OCI-LY7 (cell line): ENCODE measurements at regions not wholly inside any gene's neighbourhood (a gene's known extent, or its start where the extent isn't known, plus 50 kb on each side); places are given as distances from the start of the nearest gene placed in this dataset.
A peak's percentile ranks its signal among the peaks of the same experiment; 100 is the strongest.

Source experiments
- BruUV-seq: library from RNA; stranded (reverse); fragments of 400-500 nt; replicated peaks from 2 replicates; lab custom pipeline; 2021; lab: Mats Ljungman, UMichigan
- CTCF ChIA-PET: fragments of 300-600 bp; sonication (Branson Sonifier 250); formaldehyde crosslinking; loops from one replicate; lab custom pipeline; 2022; ENCODE audit warnings: antibody characterized with exemption; ENCODE audit not compliant: unreplicated experiment; lab: Charles Lee
- POLR2A ChIA-PET: fragments of 300-600 bp; sonication (Branson Sonifier 250); formaldehyde crosslinking; loops from one replicate; lab custom pipeline; 2022; ENCODE audit warnings: antibody characterized with exemption; lab: Charles Lee
- DNase-seq: peaks from one replicate; pipeline ENCODE4 v3.0.0-alpha.2; 2015; ENCODE audit warnings: low spot score
- H2AFZ ChIP-seq: fragments of 200-600 bp; sonication (generic), shearing (Covaris generic); 2 replicates; pipeline ENCODE4 v1.6.1; 2014; ENCODE audit warnings: mild to moderate bottlenecking, antibody characterized with exemption, low read length, moderate library complexity
- H3K27ac ChIP-seq: fragments of 200-600 bp; sonication (generic); 2 replicates; pipeline ENCODE4 v1.5.1; 2014; ENCODE audit warnings: mixed run types, low read depth, mild to moderate bottlenecking, moderate library complexity, low read length, inconsistent platforms; ENCODE audit not compliant: poor library complexity, severe bottlenecking
- H3K36me3 ChIP-seq: fragments of 200-600 bp; sonication (generic); 2 replicates; pipeline ENCODE4 v1.6.1; 2014; ENCODE audit warnings: mild to moderate bottlenecking, antibody characterized with exemption, low read length, moderate library complexity, mixed read lengths; ENCODE audit not compliant: insufficient read depth
- H3K4me1 ChIP-seq: fragments of 200-600 bp; sonication (generic); 2 replicates; pipeline ENCODE4 v1.5.1; 2014; ENCODE audit warnings: mild to moderate bottlenecking, low read length; ENCODE audit not compliant: insufficient read depth, poor library complexity, severe bottlenecking
- H3K4me2 ChIP-seq: fragments of 200-600 bp; sonication (generic); 2 replicates; pipeline ENCODE4 v1.6.1; 2014; ENCODE audit warnings: mild to moderate bottlenecking, low read length
- H3K4me3 ChIP-seq: fragments of 200-600 bp; sonication (generic); 2 replicates; pipeline ENCODE4 v1.5.1; 2014; ENCODE audit warnings: mild to moderate bottlenecking, low read depth, low read length; ENCODE audit not compliant: poor library complexity, severe bottlenecking
- H3K79me2 ChIP-seq: fragments of 200-600 bp; sonication (generic); 2 replicates; pipeline ENCODE4 v1.6.1; 2016; ENCODE audit warnings: low read depth, mild to moderate bottlenecking, low read length, moderate library complexity, mixed read lengths; ENCODE audit not compliant: insufficient read depth
- H3K9me2 ChIP-seq: fragments of 200-600 bp; sonication (generic); 2 replicates; pipeline ENCODE4 v1.6.1; 2016; ENCODE audit warnings: mild to moderate bottlenecking, low read length, mixed read lengths; ENCODE audit not compliant: insufficient read depth
- H3K9me3 ChIP-seq: fragments of 200-600 bp; sonication (generic); 2 replicates; pipeline ENCODE4 v1.6.1; 2014; ENCODE audit warnings: mild to moderate bottlenecking, mixed run types, low read length, mixed read lengths
- H4K20me1 ChIP-seq: fragments of 200-600 bp; sonication (generic); 2 replicates; pipeline ENCODE4 v1.6.1; 2014; ENCODE audit warnings: mild to moderate bottlenecking, antibody characterized with exemption, low read length, moderate library complexity, mixed read lengths; ENCODE audit not compliant: insufficient read depth
- EZH2phosphoT487 ChIP-seq: fragments of 200-600 bp; sonication (generic); IDR thresholded peaks from 2 replicates; pipeline ENCODE4 v1.6.1; 2018; ENCODE audit warnings: low read depth, borderline replicate concordance, mild to moderate bottlenecking, mixed run types, antibody characterized with exemption, low read length, moderate library complexity, mixed read lengths
- intact Hi-C: fragments of 100-400 bp; cut with micrococcal nuclease; formaldehyde crosslinking; loops from one replicate; pipeline ENCODE4 v1.10.0; 2022; ENCODE audit not compliant: unreplicated experiment
- TF ChIP-seq, protein P1 (sequence below): fragments of 200-600 bp; sonication (generic); conservative IDR thresholded peaks from 2 replicates; pipeline ENCODE4 v1.5.1; 2014; ENCODE audit warnings: mild to moderate bottlenecking, antibody characterized with exemption, low read length, moderate library complexity, mixed read lengths

DNA sequence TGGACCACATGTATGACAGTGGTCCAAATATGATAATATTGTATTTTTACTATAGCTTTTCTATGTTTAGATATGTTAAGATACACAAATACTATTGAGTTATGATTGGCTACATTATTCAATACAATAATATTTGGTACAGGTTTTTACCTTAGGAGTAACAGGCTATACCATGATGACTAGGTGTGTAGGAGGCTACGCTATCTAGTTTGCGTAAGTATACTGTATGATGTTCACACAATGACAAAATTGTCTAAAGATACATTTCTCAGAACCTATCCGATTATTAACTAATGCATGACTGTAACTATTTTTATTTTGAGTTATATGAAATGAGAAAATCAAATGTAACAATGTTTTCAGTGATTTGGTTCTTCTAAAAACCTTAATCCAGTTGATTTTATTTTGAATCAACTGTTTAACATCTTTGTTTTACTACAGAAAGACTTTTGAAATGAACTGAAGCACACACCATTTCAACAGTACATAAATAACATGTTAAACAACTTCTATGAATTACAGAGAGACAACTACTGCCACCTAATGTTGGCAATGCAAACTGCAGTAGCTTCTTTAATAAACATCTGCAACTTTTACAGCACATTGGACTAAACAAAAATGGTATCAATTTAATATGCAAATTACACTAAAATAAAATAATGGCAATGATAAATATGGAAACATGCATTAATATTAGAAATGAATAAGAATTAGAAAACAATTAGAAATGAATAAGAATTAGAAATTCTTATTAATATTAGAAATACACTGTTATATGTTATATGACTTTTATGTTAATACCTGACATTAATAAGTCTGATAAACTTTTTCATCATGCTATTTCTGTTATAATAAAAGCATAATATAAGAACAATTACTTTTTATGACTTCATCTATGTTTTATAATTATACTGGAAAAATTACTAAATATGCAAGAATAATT, 255.7 kb downstream of the MBNL1 start:
- Histone ChIP-seq H2AFZ (no peak overlapping the region), H3K4me1 (no peaks in the 10 kb centered on the region), H3K9me2 (no peaks in the 10 kb centered on the region), H3K9me3 (no peaks in the 10 kb centered on the region), H3K79me2 (no peaks in the 10 kb centered on the region), H3K4me2 (no peak overlapping the region), H4K20me1 (no peaks in the 10 kb centered on the region), H3K36me3 (no peaks in the 10 kb centered on the region), H3K27ac (no peak overlapping the region), H3K4me3 (no peak overlapping the region)
- intact Hi-C loops: loop anchor here (2.0 to 5.0 kb wide), 2 partner anchors 50 to 452 kb away; no protein-coding TSS in a partner anchor
- POLR2A ChIA-PET: interaction anchor here (0.6 kb wide), 1 partner anchor 1313 kb away, joined by 3 read pairs; no protein-coding TSS in a partner anchor
- peak; percentile 56 for DNase-seq
- CTCF ChIA-PET: no interaction called here
- BruUV-seq: no TSS peak
- TF ChIP-seq EZH2phosphoT487: no peak
- TF ChIP-seq, protein P1, sequence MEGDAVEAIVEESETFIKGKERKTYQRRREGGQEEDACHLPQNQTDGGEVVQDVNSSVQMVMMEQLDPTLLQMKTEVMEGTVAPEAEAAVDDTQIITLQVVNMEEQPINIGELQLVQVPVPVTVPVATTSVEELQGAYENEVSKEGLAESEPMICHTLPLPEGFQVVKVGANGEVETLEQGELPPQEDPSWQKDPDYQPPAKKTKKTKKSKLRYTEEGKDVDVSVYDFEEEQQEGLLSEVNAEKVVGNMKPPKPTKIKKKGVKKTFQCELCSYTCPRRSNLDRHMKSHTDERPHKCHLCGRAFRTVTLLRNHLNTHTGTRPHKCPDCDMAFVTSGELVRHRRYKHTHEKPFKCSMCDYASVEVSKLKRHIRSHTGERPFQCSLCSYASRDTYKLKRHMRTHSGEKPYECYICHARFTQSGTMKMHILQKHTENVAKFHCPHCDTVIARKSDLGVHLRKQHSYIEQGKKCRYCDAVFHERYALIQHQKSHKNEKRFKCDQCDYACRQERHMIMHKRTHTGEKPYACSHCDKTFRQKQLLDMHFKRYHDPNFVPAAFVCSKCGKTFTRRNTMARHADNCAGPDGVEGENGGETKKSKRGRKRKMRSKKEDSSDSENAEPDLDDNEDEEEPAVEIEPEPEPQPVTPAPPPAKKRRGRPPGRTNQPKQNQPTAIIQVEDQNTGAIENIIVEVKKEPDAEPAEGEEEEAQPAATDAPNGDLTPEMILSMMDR: peak; percentile 98

DNA sequence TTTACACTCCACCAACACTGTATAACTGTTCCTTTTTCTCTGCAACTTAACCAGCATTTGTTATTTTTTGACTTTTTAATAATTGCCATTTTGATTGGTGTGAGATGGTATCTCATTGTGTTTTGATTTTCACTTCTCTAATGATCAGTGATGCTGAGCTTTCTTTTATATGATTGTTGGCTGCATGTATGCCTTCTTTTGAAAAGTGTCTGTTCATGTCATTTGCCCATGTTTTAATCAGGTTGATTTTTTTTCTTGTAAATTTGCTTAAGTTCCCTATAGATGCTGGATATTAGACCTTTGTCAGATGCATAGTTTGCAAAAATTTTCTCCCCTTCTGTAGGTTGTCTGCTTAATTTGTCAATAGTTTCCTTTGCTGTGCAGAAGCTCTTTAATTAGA, 263.0 kb downstream of the MBNL1 start:
- H4K20me1 ChIP-seq: no peaks in the 10 kb centered on the region
- no peaks in the 10 kb centered on the region for H3K79me2 ChIP-seq
- POLR2A ChIA-PET: interaction anchor here (0.7 to 1.5 kb wide), 2 partner anchors 19 to 83 kb away, joined by 3 to 6 read pairs; no protein-coding TSS in a partner anchor
- intact Hi-C loops: no loop called here
- no TSS peak for BruUV-seq
- H3K36me3 ChIP-seq: no peaks in the 10 kb centered on the region
- no peak overlapping the region for H3K4me2 ChIP-seq
- no peak overlapping the region for H2AFZ ChIP-seq
- no peaks in the 10 kb centered on the region for H3K4me1 ChIP-seq
- no peak overlapping the region for H3K27ac ChIP-seq
- no peaks in the 10 kb centered on the region for H3K9me3 ChIP-seq
- no peak for TF ChIP-seq EZH2phosphoT487
- TF ChIP-seq, protein P1: no peak
- H3K4me3 ChIP-seq: no peak overlapping the region
- no peaks in the 10 kb centered on the region; the same call in 1 of the 2 replicates for H3K9me2 ChIP-seq
- no peak for DNase-seq
- CTCF ChIA-PET: no interaction called here
